GM12878 (cell line): ENCODE measurements at regions not wholly inside any gene's neighbourhood (a gene's known extent, or its start where the extent isn't known, plus 50 kb on each side); places are given as distances from the start of the nearest gene placed in this dataset.

Experiments
- ATAC-seq: fragments of 200-7000 bp; cut with Tn5 transposase; 3 replicates; pipeline ENCODE4 v1.9.1; 2020; ENCODE audit warnings: mild to moderate bottlenecking, moderate library complexity
- BruUV-seq: library from RNA; stranded (reverse); fragments of 400-500 nt; replicated peaks from 2 replicates; lab custom pipeline; 2021; lab: Mats Ljungman, UMichigan
- CTCF ChIA-PET: fragments of 300-600 bp; sonication (Branson Sonifier 250); formaldehyde crosslinking; extraction: SDS; loops from one replicate; lab custom pipeline; 2021; ENCODE audit warnings: inconsistent platforms; lab: Yijun Ruan, JAX
- POLR2A ChIA-PET: fragments of 350-600 bp; formaldehyde crosslinking; extraction: SDS; loops from one replicate; lab custom pipeline; 2021; ENCODE audit warnings: inconsistent platforms; lab: Charles Lee
- RAD21 ChIA-PET: fragments of 300-600 bp; sonication (Branson Sonifier 250); formaldehyde crosslinking; loops from one replicate; lab custom pipeline; 2023; ENCODE audit warnings: antibody characterized with exemption; ENCODE audit not compliant: unreplicated experiment; lab: Charles Lee
- SMC1A ChIA-PET: fragments of 300-600 bp; sonication (Branson Sonifier 250); formaldehyde crosslinking; loops from one replicate; lab custom pipeline; 2023; ENCODE audit not compliant: unreplicated experiment, uncharacterized antibody; lab: Charles Lee
- DNase-seq: peaks from one replicate; pipeline ENCODE4 v3.0.0-alpha.2; 2011; ENCODE audit warnings: low read depth, low spot score
- FAIRE-seq: peaks from 3 replicates; lab custom pipeline; 2011; peaks lifted over from hg19 to GRCh38; lab: Jason Lieb, UNC
- H2AFZ ChIP-seq: 2 replicates; pipeline ENCODE4 v1.6.0; 2011; ENCODE audit warnings: low read depth, low read length, control low read depth; ENCODE audit not compliant: control insufficient read depth
- H3K27ac ChIP-seq: 2 replicates; pipeline ENCODE4 v1.5.1; 2011; ENCODE audit warnings: control low read depth; ENCODE audit not compliant: control insufficient read depth, insufficient read depth
- H3K27me3 ChIP-seq, 2 experiments: replicated peaks in 1 of 2; 2 replicates each; pipeline versions ENCODE4 v1.6.0 to v1.6.1; 2011; ENCODE audit warnings: low read length in 1 of 2; ENCODE audit not compliant: control insufficient read depth in 2 of 2, insufficient read depth in 2 of 2
- H3K36me3 ChIP-seq, 2 experiments: 2 replicates each; pipeline ENCODE4 v1.5.1; 2011; ENCODE audit warnings: low read length in 1 of 2; ENCODE audit not compliant: control insufficient read depth in 2 of 2, insufficient read depth in 2 of 2
- H3K4me1 ChIP-seq: 2 replicates; pipeline ENCODE4 v1.6.1; 2011; ENCODE audit warnings: mild to moderate bottlenecking, low read length, moderate library complexity, mixed read lengths; ENCODE audit not compliant: control insufficient read depth, insufficient read depth
- H3K4me2 ChIP-seq: 2 replicates; pipeline ENCODE4 v1.6.0; 2011; ENCODE audit warnings: control low read depth; ENCODE audit not compliant: control insufficient read depth, insufficient read depth
- H3K4me3 ChIP-seq: fragments of 200-600 bp; sonication (generic); 2 replicates; pipeline ENCODE4 v1.5.1; 2016
- H3K79me2 ChIP-seq: 2 replicates; pipeline ENCODE4 v1.6.0; 2011; ENCODE audit warnings: low read length; ENCODE audit not compliant: control insufficient read depth, insufficient read depth
- H3K9ac ChIP-seq: 2 replicates; pipeline ENCODE4 v1.8.0; 2011; ENCODE audit warnings: low read length, control low read depth, mixed read lengths; ENCODE audit not compliant: control insufficient read depth, insufficient read depth
- H3K9me3 ChIP-seq: replicated peaks from 3 replicates; pipeline ENCODE4 v1.5.1; 2011; ENCODE audit warnings: mild to moderate bottlenecking, low read length; ENCODE audit not compliant: control insufficient read depth, insufficient read depth
- H4K20me1 ChIP-seq: 2 replicates; pipeline ENCODE4 v1.6.0; 2011; ENCODE audit not compliant: control insufficient read depth, insufficient read depth
- ASH2L ChIP-seq: fragments of 300-600, 200-600 bp; sonication (generic); IDR thresholded peaks from 2 replicates; pipeline ENCODE4 v1.6.1; 2017; ENCODE audit warnings: low read depth, mild to moderate bottlenecking, borderline replicate concordance
- CBFB ChIP-seq: IDR thresholded peaks from 2 replicates; pipeline ENCODE4 v1.6.1; 2016; ENCODE audit warnings: antibody characterized with exemption, low read depth
- GATAD2B ChIP-seq: fragments of 450-650 bp; conservative IDR thresholded peaks from 2 replicates; pipeline ENCODE4 v1.6.1; 2017; ENCODE audit warnings: low read depth, mild to moderate bottlenecking, moderate library complexity
- IKZF2 ChIP-seq, 2 experiments: fragments of 450-650 bp; IDR thresholded peaks; 2 replicates each; pipeline ENCODE4 v1.6.1; 2017; ENCODE audit warnings: mild to moderate bottlenecking in 2 of 2, moderate library complexity in 2 of 2
- MXI1 ChIP-seq: fragments of 150-350 bp; IDR thresholded peaks from 2 replicates; pipeline ENCODE4 v1.6.1; 2011; ENCODE audit warnings: low read depth, mild to moderate bottlenecking, inconsistent platforms, low read length, improper control_type of control experiment
- RFX5 ChIP-seq: IDR thresholded peaks from 2 replicates; pipeline ENCODE4 v1.6.1; 2011; ENCODE audit warnings: low read depth, low read length, improper control_type of control experiment
- SMARCA5 ChIP-seq: fragments of 450-650 bp; IDR thresholded peaks from 2 replicates; pipeline ENCODE4 v1.6.1; 2017; ENCODE audit warnings: mild to moderate bottlenecking
- SPI1 ChIP-seq: IDR thresholded peaks from 2 replicates; pipeline ENCODE4 v1.6.1; 2011; ENCODE audit warnings: low read depth, mild to moderate bottlenecking, low read length, moderate library complexity, borderline replicate concordance; ENCODE audit not compliant: insufficient read depth
- SREBF1 ChIP-seq: IDR thresholded peaks from 2 replicates; pipeline ENCODE4 v1.6.1; 2012; ENCODE audit warnings: mild to moderate bottlenecking, low read length
- TBL1XR1 ChIP-seq: IDR thresholded peaks from 2 replicates; pipeline ENCODE4 v1.6.1; 2012; ENCODE audit warnings: low read depth, low read length, improper control_type of control experiment
- WGBS: methylation state at CpG from one replicate; pipeline ENCODE4 v1.1.6; 2016; ENCODE audit warnings: low lambda C conversion rate; ENCODE audit not compliant: insufficient replicate concordance, insufficient coverage; ENCODE audit errors: missing lambda C conversion rate; 5-methylcytosine and 5-hydroxymethylcytosine counted together
- in situ Hi-C: fragments of 300-500 bp; cut with MboI; formaldehyde crosslinking; loops from 9 replicates; pipeline ENCODE4 v1.14.3; 2018; ENCODE audit warnings: mixed read lengths
- intact Hi-C: fragments of 100-400 bp; cut with micrococcal nuclease; formaldehyde crosslinking; loops from one replicate; pipeline ENCODE4 v1.14.2; 2022; ENCODE audit not compliant: unreplicated experiment
- TF ChIP-seq, protein P1 (sequence below): IDR thresholded peaks from 2 replicates; pipeline ENCODE4 v1.6.1; 2012; ENCODE audit warnings: improper control_type of control experiment, low read depth, low read length; ENCODE audit not compliant: insufficient replicate concordance
- TF ChIP-seq, protein P2 (sequence below): fragments of 450-650 bp; IDR thresholded peaks from 2 replicates; pipeline ENCODE4 v1.6.1; 2017; ENCODE audit warnings: low read depth, mild to moderate bottlenecking, moderate library complexity
- TF ChIP-seq, protein P3 (sequence below): fragments of 450-650 bp; IDR thresholded peaks from 2 replicates; pipeline ENCODE4 v1.6.1; 2014; ENCODE audit warnings: mild to moderate bottlenecking
- TF ChIP-seq, protein P4 (sequence below): fragments of 450-650 bp; formaldehyde crosslinking; IDR thresholded peaks from 2 replicates; pipeline ENCODE4 v1.4.0; 2022; ENCODE audit warnings: mild to moderate bottlenecking, moderate library complexity

DNA sequence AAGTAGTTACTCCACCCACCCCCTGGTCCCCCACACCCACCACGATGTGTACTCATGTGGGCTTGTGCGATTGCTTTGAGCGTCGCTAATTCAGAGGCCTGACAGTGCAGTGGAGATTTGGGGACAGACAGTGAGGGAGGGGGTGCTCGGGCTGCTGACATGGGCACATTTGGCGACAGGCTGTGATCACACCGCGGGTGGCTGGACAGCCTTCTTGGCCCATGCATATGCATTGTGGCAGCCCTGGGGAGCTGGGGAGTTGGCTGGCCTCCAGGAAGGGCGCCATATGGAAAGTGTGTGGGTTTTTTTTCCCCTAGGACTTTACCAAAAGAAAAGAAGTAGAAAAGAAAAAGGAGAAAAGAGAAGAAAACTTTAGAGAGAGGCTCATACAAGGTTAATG lies 275.5 kb upstream of the N4BP1 start:
- RAD21 ChIA-PET, result no interaction called here
- FAIRE-seq, result no peak
- WGBS, result 51% methylated on average over 5 of the region's 9 CpGs
- no peak for TF ChIP-seq SREBF1
- TF ChIP-seq, protein P1, sequence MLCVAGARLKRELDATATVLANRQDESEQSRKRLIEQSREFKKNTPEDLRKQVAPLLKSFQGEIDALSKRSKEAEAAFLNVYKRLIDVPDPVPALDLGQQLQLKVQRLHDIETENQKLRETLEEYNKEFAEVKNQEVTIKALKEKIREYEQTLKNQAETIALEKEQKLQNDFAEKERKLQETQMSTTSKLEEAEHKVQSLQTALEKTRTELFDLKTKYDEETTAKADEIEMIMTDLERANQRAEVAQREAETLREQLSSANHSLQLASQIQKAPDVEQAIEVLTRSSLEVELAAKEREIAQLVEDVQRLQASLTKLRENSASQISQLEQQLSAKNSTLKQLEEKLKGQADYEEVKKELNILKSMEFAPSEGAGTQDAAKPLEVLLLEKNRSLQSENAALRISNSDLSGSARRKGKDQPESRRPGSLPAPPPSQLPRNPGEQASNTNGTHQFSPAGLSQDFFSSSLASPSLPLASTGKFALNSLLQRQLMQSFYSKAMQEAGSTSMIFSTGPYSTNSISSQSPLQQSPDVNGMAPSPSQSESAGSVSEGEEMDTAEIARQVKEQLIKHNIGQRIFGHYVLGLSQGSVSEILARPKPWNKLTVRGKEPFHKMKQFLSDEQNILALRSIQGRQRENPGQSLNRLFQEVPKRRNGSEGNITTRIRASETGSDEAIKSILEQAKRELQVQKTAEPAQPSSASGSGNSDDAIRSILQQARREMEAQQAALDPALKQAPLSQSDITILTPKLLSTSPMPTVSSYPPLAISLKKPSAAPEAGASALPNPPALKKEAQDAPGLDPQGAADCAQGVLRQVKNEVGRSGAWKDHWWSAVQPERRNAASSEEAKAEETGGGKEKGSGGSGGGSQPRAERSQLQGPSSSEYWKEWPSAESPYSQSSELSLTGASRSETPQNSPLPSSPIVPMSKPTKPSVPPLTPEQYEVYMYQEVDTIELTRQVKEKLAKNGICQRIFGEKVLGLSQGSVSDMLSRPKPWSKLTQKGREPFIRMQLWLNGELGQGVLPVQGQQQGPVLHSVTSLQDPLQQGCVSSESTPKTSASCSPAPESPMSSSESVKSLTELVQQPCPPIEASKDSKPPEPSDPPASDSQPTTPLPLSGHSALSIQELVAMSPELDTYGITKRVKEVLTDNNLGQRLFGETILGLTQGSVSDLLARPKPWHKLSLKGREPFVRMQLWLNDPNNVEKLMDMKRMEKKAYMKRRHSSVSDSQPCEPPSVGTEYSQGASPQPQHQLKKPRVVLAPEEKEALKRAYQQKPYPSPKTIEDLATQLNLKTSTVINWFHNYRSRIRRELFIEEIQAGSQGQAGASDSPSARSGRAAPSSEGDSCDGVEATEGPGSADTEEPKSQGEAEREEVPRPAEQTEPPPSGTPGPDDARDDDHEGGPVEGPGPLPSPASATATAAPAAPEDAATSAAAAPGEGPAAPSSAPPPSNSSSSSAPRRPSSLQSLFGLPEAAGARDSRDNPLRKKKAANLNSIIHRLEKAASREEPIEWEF, result no peak
- TF ChIP-seq IKZF2 (IDR thresholded peaks at IDR 0.05), result no peak
- TF ChIP-seq, protein P2, sequence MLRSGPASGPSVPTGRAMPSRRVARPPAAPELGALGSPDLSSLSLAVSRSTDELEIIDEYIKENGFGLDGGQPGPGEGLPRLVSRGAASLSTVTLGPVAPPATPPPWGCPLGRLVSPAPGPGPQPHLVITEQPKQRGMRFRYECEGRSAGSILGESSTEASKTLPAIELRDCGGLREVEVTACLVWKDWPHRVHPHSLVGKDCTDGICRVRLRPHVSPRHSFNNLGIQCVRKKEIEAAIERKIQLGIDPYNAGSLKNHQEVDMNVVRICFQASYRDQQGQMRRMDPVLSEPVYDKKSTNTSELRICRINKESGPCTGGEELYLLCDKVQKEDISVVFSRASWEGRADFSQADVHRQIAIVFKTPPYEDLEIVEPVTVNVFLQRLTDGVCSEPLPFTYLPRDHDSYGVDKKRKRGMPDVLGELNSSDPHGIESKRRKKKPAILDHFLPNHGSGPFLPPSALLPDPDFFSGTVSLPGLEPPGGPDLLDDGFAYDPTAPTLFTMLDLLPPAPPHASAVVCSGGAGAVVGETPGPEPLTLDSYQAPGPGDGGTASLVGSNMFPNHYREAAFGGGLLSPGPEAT, result no peak
- TF ChIP-seq SPI1, result no peak
- TF ChIP-seq MXI1, result no peak
- TF ChIP-seq CBFB, result no peak
- no peak for TF ChIP-seq GATAD2B
- TF ChIP-seq, protein P3, sequence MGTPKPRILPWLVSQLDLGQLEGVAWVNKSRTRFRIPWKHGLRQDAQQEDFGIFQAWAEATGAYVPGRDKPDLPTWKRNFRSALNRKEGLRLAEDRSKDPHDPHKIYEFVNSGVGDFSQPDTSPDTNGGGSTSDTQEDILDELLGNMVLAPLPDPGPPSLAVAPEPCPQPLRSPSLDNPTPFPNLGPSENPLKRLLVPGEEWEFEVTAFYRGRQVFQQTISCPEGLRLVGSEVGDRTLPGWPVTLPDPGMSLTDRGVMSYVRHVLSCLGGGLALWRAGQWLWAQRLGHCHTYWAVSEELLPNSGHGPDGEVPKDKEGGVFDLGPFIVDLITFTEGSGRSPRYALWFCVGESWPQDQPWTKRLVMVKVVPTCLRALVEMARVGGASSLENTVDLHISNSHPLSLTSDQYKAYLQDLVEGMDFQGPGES, result no peak
- no peak for TF ChIP-seq SMARCA5
- no peak for TF ChIP-seq RFX5
- TF ChIP-seq, protein P4, sequence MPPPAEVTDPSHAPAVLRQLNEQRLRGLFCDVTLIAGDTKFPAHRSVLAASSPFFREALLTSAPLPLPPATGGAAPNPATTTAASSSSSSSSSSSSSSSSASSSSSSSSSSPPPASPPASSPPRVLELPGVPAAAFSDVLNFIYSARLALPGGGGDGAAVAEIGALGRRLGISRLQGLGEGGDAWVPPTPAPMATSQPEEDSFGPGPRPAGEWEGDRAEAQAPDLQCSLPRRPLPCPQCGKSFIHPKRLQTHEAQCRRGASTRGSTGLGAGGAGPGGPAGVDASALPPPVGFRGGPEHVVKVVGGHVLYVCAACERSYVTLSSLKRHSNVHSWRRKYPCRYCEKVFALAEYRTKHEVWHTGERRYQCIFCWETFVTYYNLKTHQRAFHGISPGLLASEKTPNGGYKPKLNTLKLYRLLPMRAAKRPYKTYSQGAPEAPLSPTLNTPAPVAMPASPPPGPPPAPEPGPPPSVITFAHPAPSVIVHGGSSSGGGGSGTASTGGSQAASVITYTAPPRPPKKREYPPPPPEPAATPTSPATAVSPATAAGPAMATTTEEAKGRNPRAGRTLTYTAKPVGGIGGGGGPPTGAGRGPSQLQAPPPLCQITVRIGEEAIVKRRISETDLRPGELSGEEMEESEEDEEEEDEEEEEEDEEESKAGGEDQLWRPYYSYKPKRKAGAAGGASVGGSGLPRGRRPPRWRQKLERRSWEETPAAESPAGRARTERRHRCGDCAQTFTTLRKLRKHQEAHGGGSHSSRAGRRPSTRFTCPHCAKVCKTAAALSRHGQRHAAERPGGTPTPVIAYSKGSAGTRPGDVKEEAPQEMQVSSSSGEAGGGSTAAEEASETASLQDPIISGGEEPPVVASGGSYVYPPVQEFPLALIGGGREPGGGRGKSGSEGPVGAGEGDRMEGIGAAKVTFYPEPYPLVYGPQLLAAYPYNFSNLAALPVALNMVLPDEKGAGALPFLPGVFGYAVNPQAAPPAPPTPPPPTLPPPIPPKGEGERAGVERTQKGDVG (CRISPR knock-in tag), result no peak
- TF ChIP-seq ASH2L, result no peak
- TF ChIP-seq TBL1XR1, result no peak

More for the DNA sequence above, 275.5 kb upstream of the N4BP1 start:
- ChIA-PET SMC1A (no interaction called here), CTCF (no interaction called here), POLR2A (no interaction called here)
- no peak overlapping the region for H3K4me3 ChIP-seq
- no peak overlapping the region for H3K27ac ChIP-seq
- no peak overlapping the region for H3K9ac ChIP-seq
- H2AFZ ChIP-seq, result no peak overlapping the region
- H3K36me3 ChIP-seq, result no peaks in the 10 kb centered on the region
- no peak for DNase-seq
- no peaks in the 10 kb centered on the region for H3K79me2 ChIP-seq
- no peaks in the 10 kb centered on the region for H3K9me3 ChIP-seq
- H4K20me1 ChIP-seq, result no peaks in the 10 kb centered on the region
- ATAC-seq, result no peak
- H3K4me2 ChIP-seq, result no peak overlapping the region
- in situ Hi-C loops (no loop called here), intact Hi-C loops (no loop called here)
- BruUV-seq, result no TSS peak
- H3K27me3 ChIP-seq, result no peaks in the 10 kb centered on the region
- H3K4me1 ChIP-seq, result no peaks in the 10 kb centered on the region
